ENCODE measurements at regions not wholly inside any gene's neighbourhood (a gene's known extent, or its start where the extent isn't known, plus 50 kb on each side); places are given as distances from the start of the nearest gene placed in this dataset.

DNA sequence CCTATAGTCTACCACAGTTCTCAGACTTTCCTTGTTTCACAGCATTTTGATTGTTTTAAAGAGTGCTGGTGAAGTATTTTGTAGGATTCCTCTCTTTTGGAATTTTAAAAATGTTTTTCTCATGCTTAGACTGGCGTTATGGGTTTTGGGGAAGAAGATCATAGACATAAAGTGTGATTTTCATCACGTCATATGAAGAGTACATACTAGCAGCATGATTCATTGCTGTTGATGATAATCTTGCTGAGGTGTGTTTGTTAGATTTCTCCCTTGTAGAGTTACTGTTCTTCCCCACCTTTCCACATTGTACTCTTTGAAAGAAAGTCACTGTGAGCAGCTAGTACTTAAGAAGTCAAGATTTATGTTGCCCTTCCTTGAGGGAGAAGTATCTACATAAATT, 396.1 kb upstream of the GNPDA2 start:
- no peak overlapping the region for H3K4me3 ChIP-seq (ENCODE audit: low read length)
- no peaks in the 10 kb centered on the region for H3F3A ChIP-seq (ENCODE audit: low read length, unreplicated experiment)
- no peak overlapping the region for H2AFZ ChIP-seq (ENCODE audit: low read length)
- no peaks in the 10 kb centered on the region for H4K20me1 ChIP-seq (ENCODE audit: low read length)
- intact Hi-C loops (cut with micrococcal nuclease) = no loop called here
- no peaks in the 10 kb centered on the region for H3K9me3 ChIP-seq (ENCODE audit: low read length)
- no peaks in the 10 kb centered on the region for H3K27me3 ChIP-seq (ENCODE audit: low read length)
- H3K4me2 ChIP-seq (ENCODE audit: low read length) = no peak overlapping the region
- H3K36me3 ChIP-seq (ENCODE audit: low read depth, low read length) = no peaks in the 10 kb centered on the region
- H3K27ac ChIP-seq (ENCODE audit: low read length) = no peak overlapping the region
- no peaks in the 10 kb centered on the region for H3K9me2 ChIP-seq (replicated peaks; ENCODE audit: low read length)
- no peaks in the 10 kb centered on the region for H3K79me2 ChIP-seq (ENCODE audit: low read length)
- CTCF ChIA-PET = interaction anchor here (0.6 to 0.8 kb wide), 2 partner anchors 64 to 212 kb away, joined by 3 to 8 read pairs; no protein-coding TSS in a partner anchor
- DNase-seq = no peak
- TF ChIP-seq EZH2phosphoT487 (IDR thresholded peaks at IDR 0.05; ENCODE audit: borderline replicate concordance, low read length) = no peak
- TF ChIP-seq, protein P1, sequence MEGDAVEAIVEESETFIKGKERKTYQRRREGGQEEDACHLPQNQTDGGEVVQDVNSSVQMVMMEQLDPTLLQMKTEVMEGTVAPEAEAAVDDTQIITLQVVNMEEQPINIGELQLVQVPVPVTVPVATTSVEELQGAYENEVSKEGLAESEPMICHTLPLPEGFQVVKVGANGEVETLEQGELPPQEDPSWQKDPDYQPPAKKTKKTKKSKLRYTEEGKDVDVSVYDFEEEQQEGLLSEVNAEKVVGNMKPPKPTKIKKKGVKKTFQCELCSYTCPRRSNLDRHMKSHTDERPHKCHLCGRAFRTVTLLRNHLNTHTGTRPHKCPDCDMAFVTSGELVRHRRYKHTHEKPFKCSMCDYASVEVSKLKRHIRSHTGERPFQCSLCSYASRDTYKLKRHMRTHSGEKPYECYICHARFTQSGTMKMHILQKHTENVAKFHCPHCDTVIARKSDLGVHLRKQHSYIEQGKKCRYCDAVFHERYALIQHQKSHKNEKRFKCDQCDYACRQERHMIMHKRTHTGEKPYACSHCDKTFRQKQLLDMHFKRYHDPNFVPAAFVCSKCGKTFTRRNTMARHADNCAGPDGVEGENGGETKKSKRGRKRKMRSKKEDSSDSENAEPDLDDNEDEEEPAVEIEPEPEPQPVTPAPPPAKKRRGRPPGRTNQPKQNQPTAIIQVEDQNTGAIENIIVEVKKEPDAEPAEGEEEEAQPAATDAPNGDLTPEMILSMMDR (conservative IDR thresholded peaks at IDR 0.05; ENCODE audit: low read depth, low read length) = no peak
- TF ChIP-seq EZH2 (IDR thresholded peaks at IDR 0.05; ENCODE audit: low read length, unreplicated experiment) = no peak
- no peaks in the 10 kb centered on the region for H3K4me1 ChIP-seq (ENCODE audit: insufficient read depth, low read length)
- no peak overlapping the region for H3K9ac ChIP-seq (ENCODE audit: low read length)
- no TSS peak for BruUV-seq (replicated peaks)
- no peak for ATAC-seq
- POLR2A ChIA-PET (ENCODE audit: unreplicated experiment) = no interaction called here

DNA sequence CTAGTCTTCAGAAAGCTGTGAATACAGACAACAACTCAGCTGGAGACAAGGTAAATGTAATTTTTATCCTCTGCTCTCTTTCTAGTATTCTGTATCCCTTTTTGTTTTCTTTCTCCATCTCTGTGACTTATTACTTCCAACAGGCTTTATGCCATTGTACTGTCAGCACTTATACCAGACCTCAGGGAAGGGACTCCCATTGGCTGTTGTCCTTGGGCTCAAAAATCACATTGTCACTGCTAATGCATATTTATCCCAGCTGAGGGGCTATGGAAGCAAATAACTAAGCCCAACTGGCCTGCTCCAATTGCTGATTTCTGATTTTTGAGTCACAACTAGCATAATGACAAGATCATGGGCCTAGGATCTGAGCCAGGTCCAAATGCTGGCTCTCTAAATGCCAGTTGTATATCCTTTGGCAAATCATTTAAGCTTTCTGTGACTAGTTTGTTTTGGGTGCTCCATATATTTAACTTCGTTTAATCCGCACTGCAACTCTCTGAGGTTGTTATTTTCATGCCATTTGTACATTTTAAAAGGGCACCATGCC, 395.1 kb upstream of the GNPDA2 start:
- Histone ChIP-seq H3K36me3 (ENCODE audit: low read depth, low read length) (no peaks in the 10 kb centered on the region), H3K79me2 (ENCODE audit: low read length) (no peaks in the 10 kb centered on the region), H3K4me3 (ENCODE audit: low read length) (no peak overlapping the region), H3K9ac (ENCODE audit: low read length) (no peak overlapping the region), H3K27me3 (ENCODE audit: low read length) (no peaks in the 10 kb centered on the region), H3K9me2 (replicated peaks; ENCODE audit: low read length) (no peaks in the 10 kb centered on the region), H2AFZ (ENCODE audit: low read length) (no peak overlapping the region), H3K27ac (ENCODE audit: low read length) (no peak overlapping the region), H3K9me3 (ENCODE audit: low read length) (no peaks in the 10 kb centered on the region), H3F3A (ENCODE audit: low read length, unreplicated experiment) (no peaks in the 10 kb centered on the region), H3K4me1 (ENCODE audit: insufficient read depth, low read length) (no peaks in the 10 kb centered on the region), H3K4me2 (ENCODE audit: low read length) (no peak overlapping the region), H4K20me1 (ENCODE audit: low read length) (no peaks in the 10 kb centered on the region)
- DNase-seq = no peak
- no peak for TF ChIP-seq EZH2phosphoT487 (IDR thresholded peaks at IDR 0.05; ENCODE audit: borderline replicate concordance, low read length)
- TF ChIP-seq, protein P1 (conservative IDR thresholded peaks at IDR 0.05; ENCODE audit: low read depth, low read length) = no peak
- TF ChIP-seq EZH2 (IDR thresholded peaks at IDR 0.05; ENCODE audit: low read length, unreplicated experiment) = no peak
- ChIA-PET POLR2A (ENCODE audit: unreplicated experiment) (no interaction called here), CTCF (no interaction called here)
- intact Hi-C loops (cut with micrococcal nuclease) = no loop called here
- no peak for ATAC-seq
- no TSS peak for BruUV-seq (replicated peaks)

DNA sequence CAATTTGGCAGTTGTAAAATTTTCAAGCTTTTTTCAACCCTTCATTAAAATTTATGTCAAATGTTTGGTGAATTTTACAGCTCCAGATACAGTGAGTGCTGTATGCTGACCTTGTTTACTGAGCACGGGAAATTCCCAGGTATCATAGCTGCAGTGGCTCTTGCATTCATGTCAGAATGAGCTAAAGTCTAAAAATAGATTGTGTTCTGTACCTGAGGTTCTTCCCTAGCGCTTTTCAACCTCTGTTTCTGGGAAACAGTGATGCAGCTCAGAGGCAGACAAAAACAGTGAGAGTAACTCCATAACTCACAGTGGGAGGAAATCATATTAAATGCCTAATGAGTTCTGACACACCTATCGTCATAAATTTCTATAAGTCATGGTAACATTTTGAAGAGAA, 393.8 kb upstream of the GNPDA2 start:
- CTCF ChIA-PET = no interaction called here
- POLR2A ChIA-PET (ENCODE audit: unreplicated experiment) = no interaction called here
- no TSS peak for BruUV-seq (replicated peaks)

More for the DNA sequence above, 393.8 kb upstream of the GNPDA2 start:
- Histone ChIP-seq H2AFZ (ENCODE audit: low read length) (no peak overlapping the region), H3K4me1 (ENCODE audit: insufficient read depth, low read length) (no peaks in the 10 kb centered on the region), H3F3A (ENCODE audit: low read length, unreplicated experiment) (no peaks in the 10 kb centered on the region), H3K9ac (ENCODE audit: low read length) (no peak overlapping the region), H3K27ac (ENCODE audit: low read length) (no peak overlapping the region), H3K4me3 (ENCODE audit: low read length) (no peak overlapping the region), H3K4me2 (ENCODE audit: low read length) (no peak overlapping the region), H4K20me1 (ENCODE audit: low read length) (no peaks in the 10 kb centered on the region), H3K79me2 (ENCODE audit: low read length) (no peaks in the 10 kb centered on the region), H3K36me3 (ENCODE audit: low read depth, low read length) (no peaks in the 10 kb centered on the region), H3K27me3 (ENCODE audit: low read length) (no peaks in the 10 kb centered on the region), H3K9me2 (replicated peaks; ENCODE audit: low read length) (no peaks in the 10 kb centered on the region), H3K9me3 (ENCODE audit: low read length) (no peaks in the 10 kb centered on the region)
- ATAC-seq (no peak), DNase-seq (no peak)
- TF ChIP-seq, protein P1 (conservative IDR thresholded peaks at IDR 0.05; ENCODE audit: low read depth, low read length) = no peak
- TF ChIP-seq EZH2 (IDR thresholded peaks at IDR 0.05; ENCODE audit: low read length, unreplicated experiment) = no peak
- TF ChIP-seq EZH2phosphoT487 (IDR thresholded peaks at IDR 0.05; ENCODE audit: borderline replicate concordance, low read length) = no peak
- intact Hi-C loops (cut with micrococcal nuclease) = no loop called here
